DND-41 (cell line): ENCODE measurements at regions not wholly inside any gene's neighbourhood (a gene's known extent, or its start where the extent isn't known, plus 50 kb on each side); places are given as distances from the start of the nearest gene placed in this dataset.

Source experiments
- ATAC-seq: fragments of 200-7000 bp; cut with Tn5 transposase; 3 replicates; pipeline ENCODE4 v1.9.1; 2021; ENCODE audit warnings: low read depth; ENCODE audit not compliant: insufficient read depth
- DNase-seq: peaks from one replicate; pipeline ENCODE4 v3.0.0-alpha.2; 2020
- H2AFZ ChIP-seq: 2 replicates; pipeline ENCODE4 v1.6.0; 2012; ENCODE audit warnings: low read depth, low read length
- H3K27ac ChIP-seq: 2 replicates; pipeline ENCODE4 v1.5.1; 2012; ENCODE audit warnings: low read length, inconsistent platforms
- H3K27me3 ChIP-seq: fragments of 200-600 bp; sonication (generic); 2 replicates; pipeline ENCODE4 v1.6.0; 2012; ENCODE audit warnings: low read length, mild to moderate bottlenecking, inconsistent platforms; ENCODE audit not compliant: insufficient read depth, poor library complexity
- H3K36me3 ChIP-seq: 2 replicates; pipeline ENCODE4 v1.5.1; 2012; ENCODE audit warnings: low read length, inconsistent platforms; ENCODE audit not compliant: insufficient read depth
- H3K4me1 ChIP-seq: 2 replicates; pipeline ENCODE4 v1.5.1; 2012; ENCODE audit warnings: mild to moderate bottlenecking, low read length; ENCODE audit not compliant: insufficient read depth
- H3K4me2 ChIP-seq: 2 replicates; pipeline ENCODE4 v1.6.0; 2012; ENCODE audit warnings: mild to moderate bottlenecking, moderate library complexity, low read length, inconsistent platforms; ENCODE audit not compliant: insufficient read depth
- H3K4me3 ChIP-seq, 2 experiments: fragments of 200-600 bp in 1 of 2; shearing (Covaris generic) in 1 of 2; 2 replicates each; pipeline ENCODE4 v1.5.1; 2012 to 2016; ENCODE audit warnings: inconsistent platforms in 2 of 2, low read length in 2 of 2, mild to moderate bottlenecking in 2 of 2, low read depth in 1 of 2, moderate library complexity in 1 of 2
- H3K79me2 ChIP-seq: 2 replicates; pipeline ENCODE4 v1.6.0; 2012; ENCODE audit warnings: low read length, inconsistent platforms; ENCODE audit not compliant: insufficient read depth
- H3K9ac ChIP-seq: 2 replicates; pipeline ENCODE4 v1.6.0; 2012; ENCODE audit warnings: low read depth, mild to moderate bottlenecking, inconsistent platforms, low read length, moderate library complexity
- H3K9me3 ChIP-seq: 2 replicates; pipeline ENCODE4 v1.5.1; 2012; ENCODE audit warnings: low read length, moderate library complexity, mild to moderate bottlenecking, inconsistent platforms; ENCODE audit not compliant: insufficient read depth, severe bottlenecking
- H4K20me1 ChIP-seq: 2 replicates; pipeline ENCODE4 v1.6.0; 2012; ENCODE audit warnings: low read length; ENCODE audit not compliant: insufficient read depth
- EZH2 ChIP-seq: IDR thresholded peaks from 3 replicates; pipeline ENCODE4 v1.6.1; 2012; ENCODE audit warnings: borderline replicate concordance, low read depth, mild to moderate bottlenecking, moderate library complexity, low read length, inconsistent platforms; ENCODE audit not compliant: severe bottlenecking
- TF ChIP-seq, protein P1 (sequence below): IDR thresholded peaks from 2 replicates; pipeline ENCODE4 v1.5.1; 2012; ENCODE audit warnings: borderline replicate concordance, low read length, moderate library complexity, mild to moderate bottlenecking; ENCODE audit not compliant: poor library complexity, severe bottlenecking; ENCODE audit errors: extremely low read depth

GRCh38 chr4:59307609-59308008 lies 1892.5 kb upstream of the ADGRL3 start:
- H3K27me3 ChIP-seq, result no peaks in the 10 kb centered on the region
- DNase-seq, result no peak
- no peak for TF ChIP-seq EZH2
- TF ChIP-seq, protein P1, sequence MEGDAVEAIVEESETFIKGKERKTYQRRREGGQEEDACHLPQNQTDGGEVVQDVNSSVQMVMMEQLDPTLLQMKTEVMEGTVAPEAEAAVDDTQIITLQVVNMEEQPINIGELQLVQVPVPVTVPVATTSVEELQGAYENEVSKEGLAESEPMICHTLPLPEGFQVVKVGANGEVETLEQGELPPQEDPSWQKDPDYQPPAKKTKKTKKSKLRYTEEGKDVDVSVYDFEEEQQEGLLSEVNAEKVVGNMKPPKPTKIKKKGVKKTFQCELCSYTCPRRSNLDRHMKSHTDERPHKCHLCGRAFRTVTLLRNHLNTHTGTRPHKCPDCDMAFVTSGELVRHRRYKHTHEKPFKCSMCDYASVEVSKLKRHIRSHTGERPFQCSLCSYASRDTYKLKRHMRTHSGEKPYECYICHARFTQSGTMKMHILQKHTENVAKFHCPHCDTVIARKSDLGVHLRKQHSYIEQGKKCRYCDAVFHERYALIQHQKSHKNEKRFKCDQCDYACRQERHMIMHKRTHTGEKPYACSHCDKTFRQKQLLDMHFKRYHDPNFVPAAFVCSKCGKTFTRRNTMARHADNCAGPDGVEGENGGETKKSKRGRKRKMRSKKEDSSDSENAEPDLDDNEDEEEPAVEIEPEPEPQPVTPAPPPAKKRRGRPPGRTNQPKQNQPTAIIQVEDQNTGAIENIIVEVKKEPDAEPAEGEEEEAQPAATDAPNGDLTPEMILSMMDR, result no peak
- no peaks in the 10 kb centered on the region for H3K9me3 ChIP-seq
- no peak for ATAC-seq
- H3K9ac ChIP-seq, result no peak overlapping the region
- H3K36me3 ChIP-seq, result no peaks in the 10 kb centered on the region
- no peaks in the 10 kb centered on the region for H3K79me2 ChIP-seq
- H3K4me3 ChIP-seq, result no peak overlapping the region
- H2AFZ ChIP-seq, result no peak overlapping the region
- no peak overlapping the region for H3K4me2 ChIP-seq
- no peaks in the 10 kb centered on the region for H4K20me1 ChIP-seq
- no peak overlapping the region for H3K27ac ChIP-seq
- no peaks in the 10 kb centered on the region for H3K4me1 ChIP-seq

- no peak overlapping the region for H3K9ac ChIP-seq
- H3K27me3 ChIP-seq, result no peaks in the 10 kb centered on the region
- no peak overlapping the region for H3K4me2 ChIP-seq
- H3K4me3 ChIP-seq, result no peak overlapping the region
- TF ChIP-seq EZH2, result no peak
- TF ChIP-seq, protein P1, result no peak
- H4K20me1 ChIP-seq, result no peaks in the 10 kb centered on the region
- no peaks in the 10 kb centered on the region for H3K9me3 ChIP-seq
- H3K27ac ChIP-seq, result no peak overlapping the region
- H3K36me3 ChIP-seq, result no peaks in the 10 kb centered on the region
- H3K4me1 ChIP-seq, result no peaks in the 10 kb centered on the region
- no peaks in the 10 kb centered on the region for H3K79me2 ChIP-seq
- DNase-seq, result no peak
- ATAC-seq, result no peak
- no peak overlapping the region for H2AFZ ChIP-seq
Observed at GRCh38 chr4:59314637-59315036, 1885.5 kb upstream of the ADGRL3 start.

GRCh38 chr4:59339631-59340030 lies 1860.5 kb upstream of the ADGRL3 start:
- H2AFZ ChIP-seq, result no peak overlapping the region
- ATAC-seq, result no peak
- H3K9me3 ChIP-seq, result no peaks in the 10 kb centered on the region

GRCh38 chr4:59341506-59341905 lies 1858.6 kb upstream of the ADGRL3 start:
- no peaks in the 10 kb centered on the region for H3K27me3 ChIP-seq
- no peaks in the 10 kb centered on the region for H3K9me3 ChIP-seq
- no peak for DNase-seq
- no peak overlapping the region for H3K4me2 ChIP-seq
- H3K36me3 ChIP-seq, result no peaks in the 10 kb centered on the region
- no peaks in the 10 kb centered on the region for H4K20me1 ChIP-seq
- no peak overlapping the region for H3K27ac ChIP-seq
- no peak overlapping the region for H3K4me3 ChIP-seq
- ATAC-seq, result no peak
- H3K79me2 ChIP-seq, result no peaks in the 10 kb centered on the region
- H3K4me1 ChIP-seq, result no peaks in the 10 kb centered on the region
- H2AFZ ChIP-seq, result no peak overlapping the region
- no peak overlapping the region for H3K9ac ChIP-seq
- TF ChIP-seq EZH2, result no peak
- TF ChIP-seq, protein P1, result no peak

More at GRCh38 chr4:59339631-59340030, 1860.5 kb upstream of the ADGRL3 start:
- Histone ChIP-seq H3K4me3 (no peak overlapping the region), H4K20me1 (no peaks in the 10 kb centered on the region), H3K27me3 (no peaks in the 10 kb centered on the region), H3K4me1 (no peaks in the 10 kb centered on the region), H3K36me3 (no peaks in the 10 kb centered on the region), H3K79me2 (no peaks in the 10 kb centered on the region), H3K27ac (no peak overlapping the region), H3K4me2 (no peak overlapping the region), H3K9ac (no peak overlapping the region)
- TF ChIP-seq EZH2, result no peak
- DNase-seq, result no peak
